Esophagus muscularis mucosa (tissue), 4 donors: ENCODE measurements at regions not wholly inside any gene's neighbourhood (a gene's known extent, or its start where the extent isn't known, plus 50 kb on each side); places are given as distances from the start of the nearest gene placed in this dataset.

ENCODE experiments used
- DNase-seq: peaks from one replicate; pipeline ENCODE4 v3.0.0-alpha.2; 2017; ENCODE audit errors: extremely low spot score
- H3K27ac ChIP-seq, 4 donors: fragments of 200-600 bp; sonication (generic); replicated peaks in 1 of 4; 1 replicate in 3 of 4; 2 replicates in 1 of 4; pipeline ENCODE4 v1.5.1; 2016 to 2019; ENCODE audit warnings: mild to moderate bottlenecking in 1 of 4
- H3K27me3 ChIP-seq, 4 donors: fragments of 200-600 bp; sonication (generic); one replicate each; pipeline versions ENCODE4 v1.5.1 to v1.6.0; 2016 to 2019
- H3K36me3 ChIP-seq, 4 donors: fragments of 200-600 bp; sonication (generic); one replicate each; pipeline ENCODE4 v1.5.1; 2016 to 2019
- H3K4me1 ChIP-seq, 4 donors: fragments of 200-600 bp; sonication (generic); one replicate each; pipeline ENCODE4 v1.5.1; 2016 to 2019
- H3K4me3 ChIP-seq, 4 donors: fragments of 200-600 bp; sonication (generic); 1 replicate in 2 of 4; 2 replicates in 2 of 4; pipeline ENCODE4 v1.5.1; 2016 to 2019; ENCODE audit warnings: mild to moderate bottlenecking in 4 of 4, moderate library complexity in 1 of 4
- H3K9me3 ChIP-seq, 4 donors: fragments of 200-600 bp; sonication (generic); 1 replicate in 3 of 4; 2 replicates in 1 of 4; pipeline ENCODE4 v1.5.1; 2016 to 2019
- CTCF ChIP-seq, 3 experiments: fragments of 200-600 bp in 2 of 3; fragments of 450-650 bp in 1 of 3; sonication (generic) in 2 of 3; IDR thresholded peaks; one replicate each; pipeline ENCODE4 v1.5.1; 2017 to 2019; ENCODE audit warnings: antibody characterized with exemption in 3 of 3, mild to moderate bottlenecking in 2 of 3, moderate library complexity in 1 of 3
- EP300 ChIP-seq: sonication (generic); formaldehyde crosslinking; IDR thresholded peaks from one replicate; pipeline ENCODE4 v1.6.1; 2017; ENCODE audit warnings: antibody characterized with exemption
- POLR2A ChIP-seq: fragments of 450-650 bp; IDR thresholded peaks from one replicate; pipeline ENCODE4 v1.6.1; 2017; ENCODE audit warnings: antibody characterized with exemption, moderate library complexity, mild to moderate bottlenecking, low read depth
- POLR2AphosphoS5 ChIP-seq, 2 donors: sonication (generic); formaldehyde crosslinking; IDR thresholded peaks; one replicate each; pipeline ENCODE4 v1.6.1; 2017; ENCODE audit warnings: antibody characterized with exemption in 2 of 2
- WGBS: methylation state at CpG from one replicate; pipeline ENCODE4 v1.1.5; 2018; 5-methylcytosine and 5-hydroxymethylcytosine counted together
- intact Hi-C: fragments of 100-400 bp; cut with DNase I; formaldehyde crosslinking; loops from one replicate; pipeline ENCODE4 v1.15.1; 2023

GRCh38 chr6:40210628-40211056, 276.4 kb upstream of the MOCS1 start:
- 0% methylated on average over 1 of the region's 1 CpG for WGBS
- H3K27me3 ChIP-seq: no peaks in the 10 kb centered on the region
- H3K9me3 ChIP-seq: peaks cover 0 to 5% (median under 1%) of the 10 kb centered on the region in 4 donors
- TF ChIP-seq CTCF (IDR thresholded peaks at IDR 0.05) (no peak), EP300 (no peak), POLR2AphosphoS5 (IDR thresholded peaks at IDR 0.05) (no peak), POLR2A (no peak)
- no peak overlapping the region for H3K27ac ChIP-seq
- H3K4me3 ChIP-seq: no peak overlapping the region
- H3K4me1 ChIP-seq: no peaks in the 10 kb centered on the region
- intact Hi-C loops: no loop called here
- DNase-seq: peak; percentile 90
- H3K36me3 ChIP-seq: no peaks in the 10 kb centered on the region

- DNase-seq: no peak
- no peak for TF ChIP-seq CTCF (IDR thresholded peaks at IDR 0.05)
- TF ChIP-seq EP300: no peak
- TF ChIP-seq POLR2A: no peak
- TF ChIP-seq POLR2AphosphoS5 (IDR thresholded peaks at IDR 0.05): no peak
- 68% methylated on average over 3 of the region's 3 CpGs for WGBS
- Histone ChIP-seq H3K9me3 (peaks cover 0 to 39% (median 19%) of the 10 kb centered on the region in 4 donors), H3K4me1 (no peaks in the 10 kb centered on the region), H3K4me3 (no peak overlapping the region), H3K27me3 (no peaks in the 10 kb centered on the region), H3K36me3 (no peaks in the 10 kb centered on the region), H3K27ac (no peak overlapping the region)
- intact Hi-C loops: no loop called here
Observed at GRCh38 chr6:40205801-40206200, 271.5 kb upstream of the MOCS1 start.

GRCh38 chr6:40205004-40205403, 270.7 kb upstream of the MOCS1 start:
- Histone ChIP-seq H3K36me3 (no peaks in the 10 kb centered on the region), H3K27ac (no peak overlapping the region), H3K4me3 (no peak overlapping the region), H3K4me1 (no peaks in the 10 kb centered on the region), H3K9me3 (peaks cover 0 to 46% (median 19%) of the 10 kb centered on the region in 4 donors), H3K27me3 (no peaks in the 10 kb centered on the region)
- no peak for DNase-seq
- no peak for TF ChIP-seq POLR2AphosphoS5 (IDR thresholded peaks at IDR 0.05)
- no peak for TF ChIP-seq POLR2A
- no peak for TF ChIP-seq CTCF (IDR thresholded peaks at IDR 0.05)
- TF ChIP-seq EP300: no peak
- 100% methylated on average over 1 of the region's 1 CpG for WGBS
- intact Hi-C loops: no loop called here

- H3K36me3 ChIP-seq: no peaks in the 10 kb centered on the region
- no peaks in the 10 kb centered on the region for H3K4me1 ChIP-seq
- TF ChIP-seq CTCF (IDR thresholded peaks at IDR 0.05): no peak
- no peak for TF ChIP-seq POLR2A
- no peak for TF ChIP-seq POLR2AphosphoS5 (IDR thresholded peaks at IDR 0.05)
- no peak for TF ChIP-seq EP300
- WGBS: 92% methylated on average over 5 of the region's 5 CpGs
- intact Hi-C loops: no loop called here
- H3K4me3 ChIP-seq: no peak overlapping the region
- H3K27ac ChIP-seq: no peak overlapping the region
- DNase-seq: peak; percentile 84
- no peaks in the 10 kb centered on the region for H3K27me3 ChIP-seq
- peaks cover 0 to 21% (median 2%) of the 10 kb centered on the region in 4 donors for H3K9me3 ChIP-seq
Observed at GRCh38 chr6:40197371-40197770, 263.1 kb upstream of the MOCS1 start.

- H3K27ac ChIP-seq: no peak overlapping the region
- no peaks in the 10 kb centered on the region for H3K4me1 ChIP-seq
- WGBS: 82% methylated on average over 4 of the region's 4 CpGs
- TF ChIP-seq POLR2AphosphoS5 (IDR thresholded peaks at IDR 0.05) (no peak), EP300 (no peak), CTCF (IDR thresholded peaks at IDR 0.05) (no peak), POLR2A (no peak)
- H3K36me3 ChIP-seq: no peaks in the 10 kb centered on the region
- no peak overlapping the region for H3K4me3 ChIP-seq
- DNase-seq: peak; percentile 77
- intact Hi-C loops: no loop called here
- no peaks in the 10 kb centered on the region for H3K27me3 ChIP-seq
- H3K9me3 ChIP-seq: peaks cover 0 to 10% (median 0%) of the 10 kb centered on the region in 4 donors
Observed at GRCh38 chr6:40196135-40196518, 261.9 kb upstream of the MOCS1 start.
